ENCODE measurements at regions not wholly inside any gene's neighbourhood (a gene's known extent, or its start where the extent isn't known, plus 50 kb on each side); places are given as distances from the start of the nearest gene placed in this dataset.

DNA sequence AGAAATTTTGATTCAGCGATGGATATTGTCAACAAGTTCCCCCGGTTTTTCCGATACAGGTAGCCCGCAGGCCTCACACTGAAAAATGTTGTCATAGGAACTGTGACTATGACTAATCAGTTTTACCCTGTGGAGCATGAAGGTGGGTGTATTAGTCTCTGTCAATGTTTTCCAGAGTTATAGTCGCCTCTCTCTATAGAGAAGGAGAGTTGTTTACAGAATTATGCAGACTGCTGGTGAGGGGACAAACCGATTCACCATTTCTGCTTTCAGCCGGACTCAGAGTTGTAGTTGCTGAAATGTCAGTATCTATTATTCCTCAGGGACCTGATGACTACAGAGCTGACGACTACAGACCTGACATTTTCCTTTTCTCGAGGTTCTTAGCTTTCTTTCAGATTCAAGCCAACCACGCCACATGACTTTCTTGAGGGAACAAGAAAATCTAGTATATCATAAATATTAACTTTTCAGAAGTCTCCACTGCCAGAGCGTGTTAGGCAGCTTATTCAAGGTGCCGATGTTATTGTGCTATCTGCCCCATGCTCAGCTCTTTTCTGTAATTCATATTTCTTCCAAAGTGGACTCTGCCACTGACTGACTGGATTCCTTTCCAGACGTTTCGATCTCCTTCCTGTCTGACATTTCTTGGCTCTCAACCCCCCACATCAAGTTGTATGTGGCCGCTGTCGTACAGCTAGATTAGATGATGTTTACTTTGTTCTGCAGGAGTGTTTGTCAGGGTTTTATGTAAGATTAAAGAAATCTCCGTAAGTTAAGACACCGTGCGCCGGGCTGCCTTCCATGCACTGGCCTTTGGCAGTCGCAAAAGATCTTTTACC lies 178.1 kb downstream of the FGF1 start:
- DNase-seq: no peak

DNA sequence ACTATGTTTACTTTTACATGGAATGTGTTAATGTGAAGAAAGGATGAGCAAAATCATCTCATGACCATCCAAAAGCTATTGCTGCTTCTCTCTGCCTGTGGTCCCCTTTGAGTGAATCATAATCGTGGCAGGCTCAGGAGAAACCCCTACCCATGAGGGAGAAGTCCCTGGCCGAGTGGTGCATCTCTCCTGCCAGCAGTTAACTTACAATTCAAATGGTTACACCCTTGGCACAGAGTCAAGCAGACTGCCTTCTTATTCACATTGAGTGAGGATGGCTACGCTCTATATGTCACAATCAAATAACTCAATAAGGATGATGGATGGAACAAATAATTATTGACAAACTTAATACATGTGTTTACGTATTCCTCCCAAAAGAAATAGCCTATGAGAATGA lies 179.1 kb downstream of the FGF1 start:
- DNase-seq: no peak

DNA sequence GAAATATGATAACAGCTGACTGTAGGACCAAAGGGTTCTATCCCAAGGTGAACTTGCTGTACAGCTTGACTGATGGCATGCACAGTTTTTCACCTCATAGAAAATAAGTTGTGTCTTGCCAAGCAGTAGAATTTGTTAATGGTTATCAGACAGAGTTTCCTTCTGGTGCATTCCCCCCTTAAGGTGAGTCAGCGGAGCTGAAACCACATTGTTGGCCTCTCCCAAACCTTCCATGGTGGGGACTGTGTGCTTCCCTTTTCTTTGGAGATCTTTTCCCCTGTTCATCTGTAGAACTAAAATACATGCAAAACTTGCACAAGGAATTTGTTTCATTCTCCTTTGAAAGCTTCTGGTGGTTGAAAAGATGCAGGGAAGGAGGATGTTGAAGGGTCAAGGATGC lies 179.8 kb downstream of the FGF1 start:
- no peak for DNase-seq

DNA sequence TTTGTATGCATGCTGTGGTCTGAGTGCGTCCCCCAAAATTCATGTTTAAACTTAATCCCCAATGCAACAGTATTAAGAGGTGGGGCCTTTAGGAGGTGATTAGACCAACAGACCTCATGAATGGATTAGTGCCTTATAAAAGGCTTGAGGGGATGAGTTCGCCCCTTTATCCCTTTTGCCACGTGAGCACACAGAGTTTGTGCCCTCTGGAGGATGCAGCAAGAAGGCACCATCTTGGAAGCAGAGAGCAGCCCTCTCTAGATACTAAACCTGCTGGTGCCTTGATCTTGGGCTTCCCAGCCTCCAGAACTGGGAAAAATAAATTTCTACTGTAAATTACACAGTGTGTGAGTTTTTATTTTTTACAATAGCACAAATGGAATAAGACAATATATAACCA lies 177.1 kb upstream of the SPRY4 start:
- DNase-seq: no peak

DNA sequence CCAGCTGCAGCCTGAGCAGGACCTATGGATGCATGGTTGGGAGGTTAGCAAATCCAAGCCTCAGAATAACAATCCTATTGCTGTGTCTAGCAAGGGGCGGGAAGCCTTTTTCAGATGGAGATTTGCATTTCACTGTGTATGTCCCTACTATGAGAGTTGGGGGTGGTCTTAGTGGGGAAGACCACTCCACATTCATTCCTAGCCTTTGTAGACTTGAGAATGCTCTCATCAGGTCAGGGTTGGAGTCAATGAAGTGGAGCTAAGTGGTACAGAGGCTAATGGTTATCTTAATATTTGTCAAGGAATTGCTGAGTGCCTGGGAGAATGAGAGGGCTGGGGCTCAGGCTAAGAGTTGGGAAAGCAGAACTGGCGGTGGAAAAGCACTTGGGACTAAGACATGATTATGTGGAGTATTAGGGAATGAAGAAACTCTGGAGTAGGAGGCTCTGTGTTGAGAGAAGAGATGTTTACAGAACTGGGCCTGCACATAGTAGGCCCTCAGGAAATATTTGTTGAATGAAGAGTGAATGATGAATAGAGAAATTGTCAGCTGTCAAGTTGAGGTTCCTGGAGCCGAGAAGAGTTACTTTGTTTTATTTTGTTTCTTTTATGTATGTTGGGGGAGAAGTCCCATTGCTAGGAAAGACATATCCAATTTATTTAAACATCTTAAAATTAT lies 175.5 kb upstream of the SPRY4 start:
- DNase-seq: no peak

DNA sequence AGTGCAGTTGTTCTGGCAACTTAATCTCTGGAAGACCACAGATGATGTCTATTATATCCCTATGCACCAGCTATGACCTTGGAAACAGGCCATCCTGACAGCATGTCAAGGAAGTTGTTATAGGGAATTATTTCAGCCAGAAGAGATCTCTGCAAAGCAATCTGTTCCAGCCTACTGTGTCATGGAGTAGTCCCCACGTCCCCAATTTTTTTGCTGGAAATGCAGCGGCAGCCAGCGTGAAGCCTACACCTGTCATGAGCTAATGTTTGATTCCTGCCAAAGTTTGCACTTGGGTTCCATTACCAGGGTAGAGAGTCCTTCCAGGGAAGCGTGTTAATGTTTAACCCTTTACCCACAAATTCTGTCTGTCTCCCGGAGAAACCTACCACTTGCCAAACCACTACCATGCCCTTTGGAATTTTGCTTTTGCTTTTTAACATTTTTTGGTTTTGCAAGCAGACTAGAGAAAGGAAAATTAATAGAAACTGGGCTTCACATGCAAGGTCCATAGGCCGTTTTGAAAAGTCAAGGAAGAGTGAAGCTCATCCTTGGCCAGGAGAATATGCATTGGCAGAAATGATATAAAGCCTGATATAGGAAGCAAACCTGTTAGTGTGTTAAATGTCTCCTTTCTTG lies 174.9 kb upstream of the SPRY4 start:
- DNase-seq: no peak

DNA sequence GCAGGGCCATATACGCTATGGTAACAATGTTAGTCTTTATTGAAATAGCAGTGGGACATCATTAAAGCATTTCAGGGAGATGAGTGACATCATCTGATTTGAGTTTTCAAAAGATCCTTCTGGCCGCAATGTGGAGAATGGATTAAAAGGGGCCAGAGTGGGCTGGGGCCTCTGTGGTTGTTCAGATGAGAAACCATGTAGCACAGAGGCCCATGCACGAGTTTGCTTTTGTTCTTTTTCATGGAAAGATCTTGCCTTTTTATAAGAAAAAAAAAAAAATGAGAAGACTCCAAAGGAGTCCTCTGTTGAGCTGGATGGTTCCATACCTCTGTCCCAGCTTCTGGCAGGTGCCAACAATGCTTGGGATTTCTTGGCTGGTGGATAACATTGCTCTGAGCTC lies 173.5 kb upstream of the SPRY4 start:
- DNase-seq: no peak

DNA sequence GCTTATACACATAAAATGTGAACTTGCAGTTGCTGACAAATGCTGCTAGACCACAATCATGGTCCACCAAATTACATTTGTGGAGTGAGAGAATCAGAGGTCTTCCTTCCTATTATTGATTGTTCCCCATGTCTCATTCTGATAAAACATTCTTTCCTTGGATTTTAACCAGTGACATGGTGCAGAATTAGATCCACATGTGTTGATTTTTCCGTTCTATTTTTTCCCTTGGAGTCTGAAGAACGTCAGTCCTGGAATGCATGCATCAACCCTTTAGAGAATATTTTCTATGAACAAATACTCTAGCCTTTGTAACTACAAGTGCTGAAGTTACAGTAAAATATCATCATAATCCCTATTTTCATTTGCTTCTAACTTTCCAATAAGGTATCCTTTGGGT lies 170.7 kb upstream of the SPRY4 start:
- no peak for DNase-seq

DNA sequence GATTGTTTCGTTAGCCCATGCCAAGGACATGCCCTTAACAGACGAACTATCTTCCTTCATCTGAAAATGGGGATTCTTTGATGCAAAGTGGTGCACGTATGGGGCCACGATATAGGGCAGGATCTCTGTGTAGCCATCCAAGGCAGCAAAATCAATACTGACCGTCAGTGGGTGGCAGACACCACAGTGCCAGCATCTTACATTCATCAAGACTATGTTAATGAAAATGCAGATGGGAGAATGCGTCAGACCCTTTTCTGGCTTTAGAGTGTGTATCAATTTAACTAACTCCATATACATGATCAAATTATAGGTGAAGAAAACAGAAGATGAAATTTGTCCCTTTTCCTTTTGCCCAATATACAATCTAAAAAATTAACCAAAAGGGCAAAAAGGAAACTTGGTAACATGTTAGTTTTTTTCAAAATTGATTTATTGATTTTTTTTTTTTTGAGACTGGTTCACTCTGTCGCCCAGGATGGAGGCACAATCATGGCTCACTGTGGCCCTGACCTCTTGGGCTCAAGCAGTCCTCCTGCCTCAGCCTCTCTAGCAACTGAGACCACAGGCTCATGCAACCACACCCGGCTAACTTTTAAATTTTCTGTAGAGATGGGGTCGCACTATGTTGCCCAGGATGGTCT lies 169.2 kb upstream of the SPRY4 start:
- no peak for DNase-seq

DNA sequence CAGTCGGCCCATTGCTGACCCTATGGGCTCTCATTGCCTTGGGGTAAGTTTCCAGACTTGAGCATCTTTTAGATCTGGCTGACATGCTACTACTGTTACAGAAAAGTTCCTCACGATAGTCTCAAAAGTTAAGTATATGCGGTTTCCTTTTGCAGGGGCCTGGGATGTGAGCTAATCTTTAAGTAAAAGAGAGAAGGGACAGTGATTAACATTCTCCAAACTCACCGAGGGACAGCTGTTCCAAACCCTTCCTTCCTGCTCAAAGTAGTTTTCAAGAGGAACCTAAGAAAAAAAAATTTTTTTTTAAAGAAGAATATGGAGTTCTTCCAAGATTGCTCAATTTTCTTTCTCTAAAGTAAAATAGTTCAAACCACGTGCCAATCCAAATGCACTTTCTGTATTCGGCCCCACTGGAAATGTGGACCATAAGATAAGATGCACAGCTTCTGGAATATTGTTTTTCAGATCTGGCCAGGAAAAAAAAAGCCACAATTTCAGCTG lies 168.0 kb upstream of the SPRY4 start:
- peak; percentile 12 to 40 for DNase-seq

DNA sequence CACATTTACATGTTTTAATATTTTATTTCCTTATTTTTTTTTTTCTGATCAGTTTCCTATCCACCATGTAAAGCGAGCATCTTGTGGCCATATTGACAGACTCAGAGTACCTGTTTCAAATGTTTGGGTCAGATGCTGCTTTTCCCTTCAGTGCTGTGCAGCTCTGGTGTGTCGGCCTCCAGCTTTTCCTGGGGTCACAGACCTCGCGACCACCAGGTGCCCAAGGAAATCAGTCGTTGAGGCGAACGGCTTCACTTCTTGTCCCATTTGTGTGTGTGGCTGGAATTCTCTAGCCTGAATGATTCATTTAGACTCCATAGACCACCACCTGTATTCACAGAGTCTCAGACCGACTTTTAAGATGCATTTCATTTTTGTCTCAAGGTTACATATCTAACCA lies 166.9 kb upstream of the SPRY4 start:
- no peak for DNase-seq

DNA sequence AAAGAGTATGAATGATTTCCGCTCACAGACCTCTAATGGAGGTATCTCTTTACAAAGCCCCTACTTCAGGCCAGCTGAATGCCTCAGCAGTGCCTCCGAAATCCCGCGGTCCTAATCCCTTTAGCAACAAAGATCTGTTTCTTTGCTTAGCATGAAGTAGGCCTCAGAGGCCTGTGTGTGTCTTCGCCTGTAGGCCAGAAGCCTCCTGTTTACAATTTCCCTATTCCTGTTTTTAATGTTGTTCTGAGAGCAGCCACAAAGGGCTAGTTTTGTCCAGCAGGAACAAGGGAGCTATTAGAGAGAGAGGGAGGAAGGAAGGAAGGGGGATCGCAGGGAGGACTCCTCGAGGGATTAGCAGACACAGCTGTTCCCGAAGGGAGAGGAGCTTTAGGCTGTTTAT lies 166.4 kb upstream of the SPRY4 start:
- DNase-seq: no peak

DNA sequence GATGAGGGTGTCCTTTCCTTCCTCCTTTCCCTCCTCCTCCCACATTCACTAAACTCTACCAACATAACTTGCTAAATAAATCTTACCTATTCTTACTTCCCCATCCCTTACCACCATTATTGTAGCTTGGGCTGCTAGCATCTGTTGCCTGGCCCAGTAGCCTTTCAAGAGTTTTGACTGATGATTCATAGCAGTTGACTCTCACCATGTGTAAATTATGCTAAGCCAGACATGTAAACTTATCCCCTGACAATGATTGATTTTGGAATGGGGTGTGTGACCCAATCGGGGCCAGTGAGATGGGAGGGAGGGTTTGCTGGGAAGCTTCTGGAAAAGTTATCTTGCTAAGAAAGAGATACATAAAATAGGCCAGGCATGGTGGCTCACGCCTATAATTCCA lies 161.8 kb upstream of the SPRY4 start:
- no peak for DNase-seq

DNA sequence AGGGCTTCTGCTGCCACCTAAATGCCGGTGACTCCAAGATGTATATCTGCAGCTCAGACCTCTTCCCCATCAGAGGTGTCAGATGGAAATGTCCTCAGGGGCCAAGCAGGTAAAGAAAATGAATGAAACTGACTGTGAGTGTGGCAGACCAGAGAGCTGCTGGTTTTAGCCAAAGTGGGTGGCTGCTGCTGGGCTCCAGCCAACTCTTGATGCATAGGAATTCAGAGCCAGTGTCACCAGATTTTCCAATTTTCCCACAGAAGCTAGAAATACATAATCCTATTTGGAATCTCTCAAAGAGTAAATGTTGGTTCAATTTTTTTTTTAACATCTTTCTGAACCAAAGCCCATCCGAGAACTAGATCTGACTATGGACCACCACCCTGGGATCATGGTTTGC lies 161.2 kb upstream of the SPRY4 start:
- no peak for DNase-seq

DNA sequence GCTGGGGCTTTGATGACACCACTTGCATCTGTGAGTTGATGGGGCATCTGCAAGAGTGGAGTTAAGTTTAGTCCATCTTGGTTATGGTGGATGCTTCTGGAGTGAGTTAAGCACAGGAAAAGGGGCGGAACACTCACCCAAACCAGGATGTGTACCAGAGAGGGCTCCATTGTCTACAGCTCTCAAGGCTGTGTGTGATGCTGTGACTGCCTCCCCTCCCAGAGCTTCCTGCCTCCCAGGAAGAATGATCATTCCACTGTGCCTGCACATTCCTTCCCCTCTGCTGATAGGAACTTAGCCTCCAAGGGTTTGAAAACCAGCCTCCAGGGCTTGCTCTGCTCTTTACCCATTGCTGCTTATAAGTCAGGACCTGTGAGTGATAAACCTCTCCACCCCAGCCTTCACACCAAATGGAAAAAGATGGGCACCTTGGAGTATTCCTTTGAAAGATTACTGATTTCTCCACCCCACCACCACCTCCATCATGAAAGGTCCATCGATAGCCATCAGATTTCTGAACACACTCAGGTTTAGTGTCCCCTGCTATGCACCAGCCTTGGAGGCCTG lies 160.1 kb upstream of the SPRY4 start:
- no peak for DNase-seq

DNA sequence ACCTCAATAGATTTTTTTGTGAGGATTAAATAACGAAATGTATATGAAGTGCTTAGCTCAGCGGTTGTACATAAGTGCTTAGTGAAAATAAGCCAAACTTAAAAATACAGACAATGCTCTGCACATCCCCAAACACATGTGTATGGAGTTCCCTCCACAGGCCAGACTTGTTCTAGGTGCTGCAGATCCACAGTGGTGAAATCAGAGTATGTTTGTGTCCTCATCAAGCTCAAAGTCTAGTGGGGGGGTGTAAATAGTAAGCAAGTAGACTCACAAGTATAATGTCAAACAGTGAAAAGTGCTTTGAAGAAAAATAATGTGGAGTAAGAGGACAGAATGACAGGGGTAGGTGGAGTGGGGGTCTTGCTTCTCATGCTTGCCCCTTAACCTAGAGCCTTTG lies 157.4 kb upstream of the SPRY4 start:
- DNase-seq: no peak

DNA sequence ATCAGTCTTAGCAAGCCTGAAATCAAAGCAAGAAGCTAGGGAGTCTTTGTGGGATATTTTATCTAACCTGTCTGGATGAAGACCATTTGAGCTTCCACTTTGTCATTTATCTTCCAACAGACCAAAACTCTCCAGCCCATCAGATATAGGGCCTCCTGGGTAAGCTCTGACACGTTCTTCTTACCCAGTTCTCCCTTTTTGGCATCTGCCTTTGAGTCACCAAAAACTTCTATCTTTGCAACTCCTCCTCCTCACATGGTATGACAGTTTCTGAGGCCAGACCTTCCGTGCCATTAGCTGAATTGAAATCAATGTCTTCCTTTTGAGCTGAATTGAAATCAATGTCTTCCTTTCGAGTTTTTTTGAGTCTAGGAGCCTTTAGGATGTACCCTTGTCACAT lies 156.6 kb upstream of the SPRY4 start:
- peak; percentile 2 to 38 for DNase-seq

DNA sequence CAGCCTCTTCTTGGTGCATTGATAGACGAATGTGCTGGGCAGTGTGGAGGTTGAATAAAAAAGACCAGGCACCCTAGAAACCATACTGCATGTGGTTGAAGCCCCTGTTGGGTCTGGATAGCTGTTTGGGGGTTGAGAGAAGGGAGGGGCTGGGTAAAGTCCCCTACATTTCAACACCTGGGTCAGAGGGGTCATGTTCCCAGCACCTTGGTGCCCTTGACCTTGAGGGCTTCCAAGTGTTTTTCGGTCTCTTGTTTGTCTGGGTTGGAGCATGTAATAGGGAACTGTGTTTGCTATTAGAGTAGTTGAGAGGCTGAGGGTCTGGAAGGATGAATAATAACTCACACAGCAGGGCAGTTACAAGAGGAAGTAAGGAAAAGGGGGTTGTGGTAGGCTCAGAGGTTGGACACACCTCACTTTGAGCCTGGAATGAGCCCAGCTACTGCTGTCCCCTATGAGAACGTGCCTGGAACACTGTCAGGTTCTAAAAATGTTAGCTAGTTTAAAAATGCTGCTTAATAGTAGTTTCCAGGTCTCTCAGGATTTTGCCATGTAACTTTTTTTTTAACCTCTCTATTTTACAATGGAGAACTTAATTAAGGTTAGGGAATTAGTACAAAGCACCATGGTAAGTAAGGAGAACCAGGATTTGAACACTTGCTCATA lies 155.2 kb upstream of the SPRY4 start:
- DNase-seq: no peak

DNA sequence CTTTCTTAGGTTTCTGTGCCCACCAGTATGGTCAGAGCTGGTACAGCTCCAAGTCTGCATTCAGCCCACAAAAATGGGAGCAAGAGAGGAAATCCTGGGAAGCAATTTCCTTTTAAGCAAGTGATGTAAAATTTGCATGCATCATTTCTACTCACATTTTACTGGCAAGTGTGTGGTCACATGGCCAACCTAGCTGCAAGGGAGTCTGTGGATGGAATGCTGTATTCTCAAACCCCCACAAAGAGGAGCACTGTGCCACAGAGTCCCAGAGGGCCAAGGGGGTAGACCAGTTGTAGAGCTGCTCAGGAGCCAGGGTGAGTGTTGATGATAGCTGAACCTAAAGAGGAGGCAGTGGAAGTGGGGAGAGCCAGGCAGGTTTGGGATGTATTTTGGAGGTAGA lies 154.3 kb upstream of the SPRY4 start:
- no peak for DNase-seq

DNA sequence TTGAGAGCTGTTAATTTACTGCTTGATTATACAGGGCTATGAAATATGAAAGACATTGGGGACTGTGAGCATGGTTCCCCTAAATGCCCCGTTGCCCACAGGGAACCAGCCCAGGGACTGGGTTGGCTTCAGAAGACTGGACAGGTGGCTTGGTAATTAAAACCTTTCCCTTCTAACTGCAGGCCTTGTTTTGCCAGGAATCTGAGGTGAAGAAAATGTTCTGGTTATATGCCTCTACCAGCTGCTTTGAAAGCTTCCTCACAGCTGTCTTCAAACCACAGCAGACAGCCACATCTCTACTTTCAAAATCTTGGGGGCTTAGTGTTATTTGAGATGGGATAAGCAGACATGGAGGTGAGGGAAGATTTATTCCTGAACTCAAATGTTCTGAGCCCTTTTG lies 153.3 kb upstream of the SPRY4 start:
- DNase-seq: no peak

DNA sequence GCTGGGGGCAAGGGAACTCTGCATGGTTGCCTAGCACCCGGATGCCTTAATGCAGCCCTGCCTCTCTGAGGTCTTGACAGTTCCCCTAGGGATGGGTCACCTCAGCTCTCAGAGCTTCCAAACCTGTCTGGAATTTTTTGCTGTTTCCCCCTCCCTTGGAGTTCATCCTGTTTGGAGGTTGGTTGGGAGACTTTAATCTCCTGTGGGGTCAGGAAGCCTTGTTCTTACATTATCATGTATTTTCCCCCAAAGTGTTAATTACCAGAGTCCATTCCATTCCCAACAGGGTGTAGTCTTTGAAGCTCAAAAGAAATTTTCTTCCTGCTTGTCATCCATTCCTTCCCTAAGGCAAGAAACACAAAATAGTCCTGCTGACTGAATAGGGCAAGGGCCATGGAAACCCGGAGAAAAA lies 150.3 kb upstream of the SPRY4 start:
- DNase-seq: no peak

DNA sequence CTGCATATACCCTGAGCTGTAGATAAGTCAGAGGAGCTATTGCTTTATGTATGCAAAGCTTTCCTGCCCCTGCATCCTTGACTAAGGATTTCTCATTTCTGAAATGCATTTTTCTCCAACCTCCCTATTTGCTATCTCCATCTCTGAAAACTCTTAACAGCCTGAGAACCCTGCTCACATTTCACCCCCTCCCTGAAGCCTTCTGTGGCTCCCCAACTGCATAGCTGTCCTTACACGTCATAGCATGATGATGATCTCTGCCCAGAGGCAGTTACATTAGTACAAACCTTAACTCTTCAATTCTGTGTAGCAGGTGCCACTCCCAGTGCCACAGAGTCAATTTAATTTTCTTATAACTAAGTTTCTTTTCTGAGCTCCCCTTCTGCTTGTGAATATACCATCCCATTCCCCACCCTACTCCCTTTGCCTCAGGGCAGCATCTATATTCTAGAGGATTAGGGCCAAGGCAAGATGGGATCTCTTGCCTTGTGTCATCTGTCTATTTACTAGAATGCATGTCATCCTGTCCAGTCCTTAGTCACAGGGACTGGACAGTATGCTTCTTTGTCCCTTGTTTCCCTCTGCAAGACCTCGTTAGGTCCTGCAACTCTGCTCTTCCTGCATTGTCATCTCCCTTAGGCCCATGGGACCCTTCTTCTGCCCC lies 149.7 kb upstream of the SPRY4 start:
- no peak for DNase-seq
